ENCODE measurements at regions not wholly inside any gene's neighbourhood (a gene's known extent, or its start where the extent isn't known, plus 50 kb on each side); places are given as distances from the start of the nearest gene placed in this dataset.

DNA sequence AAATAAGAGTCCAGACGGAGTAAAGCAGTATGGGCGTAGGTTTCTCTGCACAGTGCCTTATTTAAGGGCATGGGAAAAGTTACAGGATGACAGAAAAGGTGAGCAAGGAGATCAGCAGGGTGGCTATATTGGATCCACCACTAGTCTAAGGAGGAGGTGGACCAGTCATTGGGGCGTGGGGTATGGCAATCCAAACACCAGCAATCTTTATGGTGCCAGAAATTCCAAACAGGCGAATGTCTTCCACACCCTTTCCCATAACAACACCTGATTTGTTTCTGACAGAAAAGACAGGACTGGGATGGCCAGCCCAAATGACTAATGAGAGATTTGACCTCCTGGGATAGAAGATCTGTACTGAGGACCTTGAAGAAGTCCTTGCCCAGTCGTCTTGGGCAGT lies 181.8 kb upstream of the MBL2 start:
- TF ChIP-seq EP300 (IDR thresholded peaks at IDR 0.05) (no peak), POLR2A (IDR thresholded peaks at IDR 0.05) (no peak)
- TF ChIP-seq, protein P1, sequence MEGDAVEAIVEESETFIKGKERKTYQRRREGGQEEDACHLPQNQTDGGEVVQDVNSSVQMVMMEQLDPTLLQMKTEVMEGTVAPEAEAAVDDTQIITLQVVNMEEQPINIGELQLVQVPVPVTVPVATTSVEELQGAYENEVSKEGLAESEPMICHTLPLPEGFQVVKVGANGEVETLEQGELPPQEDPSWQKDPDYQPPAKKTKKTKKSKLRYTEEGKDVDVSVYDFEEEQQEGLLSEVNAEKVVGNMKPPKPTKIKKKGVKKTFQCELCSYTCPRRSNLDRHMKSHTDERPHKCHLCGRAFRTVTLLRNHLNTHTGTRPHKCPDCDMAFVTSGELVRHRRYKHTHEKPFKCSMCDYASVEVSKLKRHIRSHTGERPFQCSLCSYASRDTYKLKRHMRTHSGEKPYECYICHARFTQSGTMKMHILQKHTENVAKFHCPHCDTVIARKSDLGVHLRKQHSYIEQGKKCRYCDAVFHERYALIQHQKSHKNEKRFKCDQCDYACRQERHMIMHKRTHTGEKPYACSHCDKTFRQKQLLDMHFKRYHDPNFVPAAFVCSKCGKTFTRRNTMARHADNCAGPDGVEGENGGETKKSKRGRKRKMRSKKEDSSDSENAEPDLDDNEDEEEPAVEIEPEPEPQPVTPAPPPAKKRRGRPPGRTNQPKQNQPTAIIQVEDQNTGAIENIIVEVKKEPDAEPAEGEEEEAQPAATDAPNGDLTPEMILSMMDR (IDR thresholded peaks at IDR 0.05) = no peak

All from gastroesophageal sphincter (tissue), 3 donors.